SK-N-MC (cell line): ENCODE measurements at regions not wholly inside any gene's neighbourhood (a gene's known extent, or its start where the extent isn't known, plus 50 kb on each side); places are given as distances from the start of the nearest gene placed in this dataset.

ENCODE experiments used
- EZH2 ChIP-seq: fragments of 200-600 bp; sonication (generic); IDR thresholded peaks from one replicate; pipeline ENCODE4 v1.6.1; 2017; ENCODE audit warnings: antibody characterized with exemption
- FOXP2 ChIP-seq: optimal IDR thresholded peaks from 2 replicates; pipeline ENCODE3; 2011; ENCODE audit warnings: mild to moderate bottlenecking, moderate library complexity; ENCODE audit not compliant: insufficient read depth; ENCODE audit errors: extremely low read length, control extremely low read depth
- POLR2AphosphoS5 ChIP-seq: IDR thresholded peaks from 2 replicates; pipeline ENCODE4 v1.6.1; 2012; ENCODE audit warnings: mild to moderate bottlenecking, low read depth, low read length, borderline replicate concordance

DNA sequence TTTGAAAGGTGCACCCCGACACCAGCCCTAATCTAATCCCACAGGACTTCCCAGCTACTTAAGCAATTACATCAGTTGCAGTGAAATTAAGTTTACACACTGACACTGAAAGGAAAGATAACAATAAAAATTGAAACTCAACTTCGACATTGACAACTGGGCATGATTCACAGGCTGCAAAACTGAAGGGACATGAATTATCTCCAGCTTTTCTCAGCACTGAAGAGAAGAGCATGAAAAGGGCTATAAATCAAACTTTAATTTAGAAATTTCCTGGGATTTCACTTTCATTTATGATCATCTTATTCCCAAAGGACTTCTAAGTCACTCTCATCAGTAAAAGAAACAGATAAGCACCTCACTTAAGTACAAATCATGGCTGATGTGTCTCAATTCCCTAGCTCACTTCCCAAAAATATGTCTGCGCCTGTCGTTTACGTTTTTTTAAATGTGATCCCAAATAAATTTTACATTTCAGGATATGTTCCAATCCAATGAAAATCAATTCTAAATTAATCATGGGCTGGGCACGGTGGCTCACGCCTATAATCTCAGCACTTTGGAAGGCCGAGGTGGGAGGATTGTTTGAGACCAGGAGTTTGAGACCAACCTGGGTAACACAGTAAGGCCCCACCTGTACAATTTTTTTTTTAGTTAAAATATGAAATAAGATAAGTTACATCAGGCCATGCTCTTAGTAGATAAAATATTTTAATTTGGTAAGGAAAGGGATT lies 134.4 kb upstream of the TBL1X start:
- TF ChIP-seq POLR2AphosphoS5 (no peak), EZH2 (no peak), FOXP2 (no peak)
